Prostate gland (tissue), 2 donors: ENCODE measurements at regions not wholly inside any gene's neighbourhood (a gene's known extent, or its start where the extent isn't known, plus 50 kb on each side); places are given as distances from the start of the nearest gene placed in this dataset.

ENCODE experiments used
- DNase-seq: peaks from one replicate; pipeline ENCODE4 v3.0.0-alpha.2; 2019; ENCODE audit warnings: low spot score
- H3K27ac ChIP-seq, 2 donors: fragments of 200-600 bp; sonication (generic); 2 replicates each; pipeline ENCODE4 v1.5.1; 2017 to 2019
- H3K27me3 ChIP-seq: fragments of 200-600 bp; sonication (generic); replicated peaks from 2 replicates; pipeline ENCODE4 v1.5.1; 2019; ENCODE audit not compliant: insufficient read depth
- H3K36me3 ChIP-seq, 2 donors: fragments of 200-600 bp; sonication (generic); 1 replicate in 1 of 2; 2 replicates in 1 of 2; pipeline versions ENCODE4 v1.5.1 to v1.8.1; 2017 to 2019
- H3K4me1 ChIP-seq: fragments of 200-600 bp; sonication (generic); replicated peaks from 2 replicates; pipeline ENCODE4 v1.5.1; 2019
- H3K4me3 ChIP-seq, 2 donors: fragments of 200-600 bp; sonication (generic); 2 replicates each; pipeline ENCODE4 v1.5.1; 2017 to 2019
- H3K9me3 ChIP-seq: fragments of 200-600 bp; sonication (generic); 2 replicates; pipeline ENCODE4 v1.5.1; 2017
- POLR2A ChIP-seq: fragments of 450-650 bp; IDR thresholded peaks from one replicate; pipeline ENCODE4 v1.6.1; 2016; ENCODE audit warnings: antibody characterized with exemption, mild to moderate bottlenecking
- POLR2AphosphoS5 ChIP-seq: sonication (generic); formaldehyde crosslinking; IDR thresholded peaks from one replicate; pipeline ENCODE4 v1.6.1; 2017; ENCODE audit warnings: antibody characterized with exemption
- WGBS: methylation state at CpG from one replicate; pipeline ENCODE4 v1.1.5; 2018; 5-methylcytosine and 5-hydroxymethylcytosine counted together
- intact Hi-C: fragments of 100-400 bp; cut with DNase I; formaldehyde crosslinking; loops from one replicate; pipeline ENCODE4 v1.14.2; 2022
- TF ChIP-seq, protein P1 (sequence below), 4 experiments: fragments of 200-600 bp in 2 of 4; fragments of 450-650 bp in 2 of 4; sonication (generic) in 2 of 4; IDR thresholded peaks; 1 replicate in 3 of 4; 2 replicates in 1 of 4; pipeline ENCODE4 v1.5.1; 2016 to 2019; ENCODE audit warnings: antibody characterized with exemption in 4 of 4, mild to moderate bottlenecking in 2 of 4, moderate library complexity in 2 of 4

- H3K27ac ChIP-seq, result no peak overlapping the region
These were observed 85.1 kb upstream of the ABCC4 start for GRCh38 chr13:95386370-95386769.

DNA sequence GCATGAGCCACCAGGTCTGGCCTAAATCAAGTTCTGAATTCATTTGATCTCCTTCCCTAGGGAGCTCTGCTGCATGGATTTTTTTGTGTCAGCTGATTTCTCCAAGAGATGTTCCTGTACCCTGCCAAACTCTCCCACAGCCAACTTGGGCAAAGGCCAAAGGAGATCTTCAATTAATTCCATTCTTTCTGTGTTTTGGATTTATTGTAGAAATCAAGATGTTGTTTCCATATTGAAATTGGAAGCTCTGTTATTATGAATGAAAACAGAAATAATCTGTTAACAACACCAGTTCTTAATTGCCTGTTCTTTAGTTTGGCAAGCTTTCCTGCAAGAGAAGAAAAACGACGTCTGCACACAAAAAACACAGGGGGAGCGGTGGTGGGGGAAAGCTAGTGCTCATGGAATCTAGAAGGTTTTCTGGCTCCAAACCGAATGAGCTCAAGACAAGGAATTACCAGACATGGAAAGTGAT lies 86.5 kb upstream of the ABCC4 start:
- Histone ChIP-seq H3K9me3 (no peaks in the 10 kb centered on the region), H3K27ac (no peak overlapping the region), H3K36me3 (no peaks in the 10 kb centered on the region), H3K4me1 (no peaks in the 10 kb centered on the region), H3K27me3 (no peaks in the 10 kb centered on the region), H3K4me3 (no peak overlapping the region)
- intact Hi-C loops, result no loop called here
- peak; percentile 28 for TF ChIP-seq POLR2AphosphoS5
- no peak for TF ChIP-seq POLR2A
- DNase-seq, result no peak
- 12% methylated on average over 4 of the region's 4 CpGs for WGBS

More at GRCh38 chr13:95386370-95386769, 85.1 kb upstream of the ABCC4 start:
- WGBS, result 83% methylated on average over 4 of the region's 4 CpGs
- no peaks in the 10 kb centered on the region for H3K9me3 ChIP-seq
- H3K36me3 ChIP-seq, result no peaks in the 10 kb centered on the region
- H3K4me1 ChIP-seq, result no peaks in the 10 kb centered on the region
- no peak overlapping the region for H3K4me3 ChIP-seq
- H3K27me3 ChIP-seq, result no peaks in the 10 kb centered on the region
- TF ChIP-seq POLR2A (no peak), POLR2AphosphoS5 (no peak)
- TF ChIP-seq, protein P1, sequence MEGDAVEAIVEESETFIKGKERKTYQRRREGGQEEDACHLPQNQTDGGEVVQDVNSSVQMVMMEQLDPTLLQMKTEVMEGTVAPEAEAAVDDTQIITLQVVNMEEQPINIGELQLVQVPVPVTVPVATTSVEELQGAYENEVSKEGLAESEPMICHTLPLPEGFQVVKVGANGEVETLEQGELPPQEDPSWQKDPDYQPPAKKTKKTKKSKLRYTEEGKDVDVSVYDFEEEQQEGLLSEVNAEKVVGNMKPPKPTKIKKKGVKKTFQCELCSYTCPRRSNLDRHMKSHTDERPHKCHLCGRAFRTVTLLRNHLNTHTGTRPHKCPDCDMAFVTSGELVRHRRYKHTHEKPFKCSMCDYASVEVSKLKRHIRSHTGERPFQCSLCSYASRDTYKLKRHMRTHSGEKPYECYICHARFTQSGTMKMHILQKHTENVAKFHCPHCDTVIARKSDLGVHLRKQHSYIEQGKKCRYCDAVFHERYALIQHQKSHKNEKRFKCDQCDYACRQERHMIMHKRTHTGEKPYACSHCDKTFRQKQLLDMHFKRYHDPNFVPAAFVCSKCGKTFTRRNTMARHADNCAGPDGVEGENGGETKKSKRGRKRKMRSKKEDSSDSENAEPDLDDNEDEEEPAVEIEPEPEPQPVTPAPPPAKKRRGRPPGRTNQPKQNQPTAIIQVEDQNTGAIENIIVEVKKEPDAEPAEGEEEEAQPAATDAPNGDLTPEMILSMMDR (IDR thresholded peaks at IDR 0.05), result no peak
- intact Hi-C loops, result no loop called here
- no peak for DNase-seq

- intact Hi-C loops, result no loop called here
- DNase-seq, result no peak
- 89% methylated on average over 2 of the region's 2 CpGs for WGBS
- H3K9me3 ChIP-seq, result no peaks in the 10 kb centered on the region
- H3K27ac ChIP-seq, result no peak overlapping the region
- no peaks in the 10 kb centered on the region for H3K36me3 ChIP-seq
- no peak overlapping the region for H3K4me3 ChIP-seq
- no peaks in the 10 kb centered on the region for H3K27me3 ChIP-seq
- H3K4me1 ChIP-seq, result no peaks in the 10 kb centered on the region
- TF ChIP-seq, protein P1 (IDR thresholded peaks at IDR 0.05), result no peak
- no peak for TF ChIP-seq POLR2AphosphoS5
- TF ChIP-seq POLR2A, result no peak
These were observed 87.3 kb upstream of the ABCC4 start for GRCh38 chr13:95388420-95389079.

DNA sequence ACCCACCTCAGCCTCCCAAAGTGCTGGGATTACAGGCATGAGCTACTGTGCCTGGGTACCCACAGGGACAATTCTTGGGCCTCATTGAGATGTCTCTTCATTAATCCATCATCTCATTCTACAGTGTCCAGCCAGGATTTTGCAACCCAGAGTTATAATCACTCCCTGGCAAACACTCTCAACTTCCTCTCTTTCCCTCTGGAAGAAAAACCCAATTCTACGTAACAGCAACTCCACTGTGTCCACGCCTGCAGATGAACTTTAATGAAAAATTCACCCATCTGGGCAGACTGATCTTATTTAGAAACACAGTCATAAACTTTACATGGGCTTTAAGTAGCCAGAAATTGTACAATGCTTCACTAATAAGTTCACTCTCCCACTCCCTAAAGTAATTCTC lies 90.1 kb upstream of the ABCC4 start:
- Histone ChIP-seq H3K27me3 (no peaks in the 10 kb centered on the region), H3K4me1 (no peaks in the 10 kb centered on the region), H3K9me3 (no peaks in the 10 kb centered on the region), H3K27ac (no peak overlapping the region), H3K4me3 (no peak overlapping the region), H3K36me3 (no peaks in the 10 kb centered on the region)
- no peak for DNase-seq
- 93% methylated on average over 2 of the region's 2 CpGs for WGBS
- intact Hi-C loops, result no loop called here
- TF ChIP-seq POLR2AphosphoS5, result no peak
- TF ChIP-seq POLR2A, result no peak
- TF ChIP-seq, protein P1 (IDR thresholded peaks at IDR 0.05), result no peak

DNA sequence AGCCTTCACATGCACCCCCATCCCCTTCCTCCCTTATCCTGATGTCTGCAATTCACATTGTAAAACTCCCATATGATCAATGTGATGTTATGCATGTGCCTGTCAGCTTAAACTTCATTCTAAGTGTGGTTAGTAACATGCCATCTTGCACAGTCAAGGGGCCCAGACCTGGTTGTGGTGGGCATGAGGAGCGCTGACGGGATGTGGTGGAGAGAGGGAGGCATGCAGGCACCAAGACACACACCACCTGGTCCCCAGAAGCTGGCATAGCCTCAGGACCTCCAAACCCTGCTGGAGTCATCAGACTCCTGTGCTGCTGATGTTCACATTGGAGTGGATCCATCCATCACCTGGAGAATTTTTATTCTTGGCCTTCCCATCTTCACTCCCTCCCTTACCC lies 90.5 kb upstream of the ABCC4 start:
- no peak for DNase-seq
- no peaks in the 10 kb centered on the region for H3K4me1 ChIP-seq
- H3K9me3 ChIP-seq, result no peaks in the 10 kb centered on the region
- no peak for TF ChIP-seq POLR2A
- TF ChIP-seq, protein P1 (IDR thresholded peaks at IDR 0.05), result no peak
- no peak for TF ChIP-seq POLR2AphosphoS5
- intact Hi-C loops, result no loop called here
- no peaks in the 10 kb centered on the region for H3K27me3 ChIP-seq
- no peak overlapping the region for H3K27ac ChIP-seq
- WGBS, result 100% methylated on average over 2 of the region's 2 CpGs
- no peak overlapping the region for H3K4me3 ChIP-seq
- H3K36me3 ChIP-seq, result no peaks in the 10 kb centered on the region
